ENCODE measurements at regions not wholly inside any gene's neighbourhood (a gene's known extent, or its start where the extent isn't known, plus 50 kb on each side); places are given as distances from the start of the nearest gene placed in this dataset.
A peak's percentile ranks its signal among the peaks of the same experiment; 100 is the strongest.

- no peak for DNase-seq (ENCODE audit: low spot score)
Measured at GRCh38 chr5:8050616-8051175, 181.7 kb downstream of the MTRR start.

- no peak for DNase-seq (ENCODE audit: low spot score)
Measured at GRCh38 chr5:8053270-8053669, 184.3 kb downstream of the MTRR start.

- peak; percentile 28 for DNase-seq (ENCODE audit: low spot score)
Measured at GRCh38 chr5:8057769-8058168, 188.8 kb downstream of the MTRR start.

GRCh38 chr5:8058616-8059190, 189.8 kb downstream of the MTRR start:
- DNase-seq (ENCODE audit: low spot score) = no peak

GRCh38 chr5:8059337-8059736, 190.4 kb downstream of the MTRR start:
- no peak for DNase-seq (ENCODE audit: low spot score)

GRCh38 chr5:8060235-8060952, 191.4 kb downstream of the MTRR start:
- DNase-seq (ENCODE audit: low spot score) = no peak

GRCh38 chr5:8060953-8061429, 192.0 kb downstream of the MTRR start:
- no peak for DNase-seq (ENCODE audit: low spot score)

GRCh38 chr5:8062521-8062920, 193.6 kb downstream of the MTRR start:
- no peak for DNase-seq (ENCODE audit: low spot score)

- no peak for DNase-seq (ENCODE audit: low spot score)
Measured at GRCh38 chr5:8068078-8068477, 199.1 kb downstream of the MTRR start.

GRCh38 chr5:8070138-8070537, 201.2 kb downstream of the MTRR start:
- DNase-seq (ENCODE audit: low spot score) = no peak

GRCh38 chr5:8079056-8079455, 210.1 kb downstream of the MTRR start:
- DNase-seq (ENCODE audit: low spot score) = no peak

GRCh38 chr5:8081179-8081578, 212.2 kb downstream of the MTRR start:
- DNase-seq (ENCODE audit: low spot score) = no peak

GRCh38 chr5:8093669-8094068, 224.7 kb downstream of the MTRR start:
- DNase-seq (ENCODE audit: low spot score) = no peak

GRCh38 chr5:8094304-8094703, 225.4 kb downstream of the MTRR start:
- DNase-seq (ENCODE audit: low spot score) = no peak

GRCh38 chr5:8097146-8097545, 228.2 kb downstream of the MTRR start:
- DNase-seq (ENCODE audit: low spot score) = no peak

GRCh38 chr5:8098081-8098480, 229.1 kb downstream of the MTRR start:
- no peak for DNase-seq (ENCODE audit: low spot score)

GRCh38 chr5:8102714-8103113, 233.8 kb downstream of the MTRR start:
- no peak for DNase-seq (ENCODE audit: low spot score)

- no peak for DNase-seq (ENCODE audit: low spot score)
Measured at GRCh38 chr5:8114597-8115266, 245.8 kb downstream of the MTRR start.

GRCh38 chr5:8123559-8123958, 254.6 kb downstream of the MTRR start:
- DNase-seq (ENCODE audit: low spot score) = no peak

- DNase-seq (ENCODE audit: low spot score) = no peak
Measured at GRCh38 chr5:8134609-8135008, 265.7 kb downstream of the MTRR start.

- no peak for DNase-seq (ENCODE audit: low spot score)
Measured at GRCh38 chr5:8135742-8136141, 266.8 kb downstream of the MTRR start.

GRCh38 chr5:8136271-8136670, 267.3 kb downstream of the MTRR start:
- DNase-seq (ENCODE audit: low spot score) = no peak

GRCh38 chr5:8137941-8138550, 269.1 kb downstream of the MTRR start:
- DNase-seq (ENCODE audit: low spot score) = no peak

Measured in hematopoietic multipotent progenitor cell treated with erythropoietin and hydrocortisone succinate and interleukin-3 and kit ligand, for 17 days (in vitro differentiated cells).